ENCODE measurements at regions not wholly inside any gene's neighbourhood (a gene's known extent, or its start where the extent isn't known, plus 50 kb on each side); places are given as distances from the start of the nearest gene placed in this dataset.

GRCh38 chr6:148658681-148659430, 88.0 kb upstream of the UST start:
- Histone ChIP-seq H3K9ac (ENCODE audit: low read depth, low read length) (no peak overlapping the region), H3K4me1 (ENCODE audit: control insufficient read depth, insufficient read depth, low read length) (no peaks in the 10 kb centered on the region), H3K27me3 (ENCODE audit: control insufficient read depth, insufficient read depth, low read length) (no peaks in the 10 kb centered on the region), H3K36me3 (ENCODE audit: control insufficient read depth, insufficient read depth, low read length) (no peaks in the 10 kb centered on the region), H3K9me3 (ENCODE audit: control insufficient read depth, insufficient read depth, low read length) (peaks cover 10% of the 10 kb centered on the region), H3K4me3 (ENCODE audit: low read depth, low read length) (no peak overlapping the region)

DNA sequence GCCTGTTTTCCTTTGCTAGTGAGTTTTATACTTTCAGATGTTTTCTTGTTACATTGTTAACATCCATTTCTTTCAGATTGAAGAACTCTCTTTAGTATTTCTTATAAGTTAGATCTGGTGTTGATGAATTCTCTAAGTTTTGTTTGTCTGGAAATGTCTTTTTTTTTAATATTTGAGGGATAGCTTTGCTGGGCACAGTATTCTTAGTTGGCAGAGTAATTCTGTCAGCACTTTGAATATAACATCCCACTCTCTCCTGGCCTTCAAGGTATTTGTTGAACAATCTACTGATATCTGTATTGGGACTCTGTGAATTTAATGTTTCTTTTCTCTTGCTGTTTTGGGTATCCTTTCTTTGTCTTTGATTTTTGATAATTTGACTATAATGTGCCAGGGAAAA, 79.4 kb upstream of the UST start:
- Histone ChIP-seq H3K4me1 (ENCODE audit: control insufficient read depth, insufficient read depth, low read length) (peaks cover 3% of the 10 kb centered on the region), H3K4me3 (ENCODE audit: low read depth, low read length) (no peak overlapping the region), H3K9ac (ENCODE audit: low read depth, low read length) (no peak overlapping the region), H3K9me3 (ENCODE audit: control insufficient read depth, insufficient read depth, low read length) (peaks cover 4% of the 10 kb centered on the region), H3K27me3 (ENCODE audit: control insufficient read depth, insufficient read depth, low read length) (no peaks in the 10 kb centered on the region), H3K36me3 (ENCODE audit: control insufficient read depth, insufficient read depth, low read length) (no peaks in the 10 kb centered on the region)

DNA sequence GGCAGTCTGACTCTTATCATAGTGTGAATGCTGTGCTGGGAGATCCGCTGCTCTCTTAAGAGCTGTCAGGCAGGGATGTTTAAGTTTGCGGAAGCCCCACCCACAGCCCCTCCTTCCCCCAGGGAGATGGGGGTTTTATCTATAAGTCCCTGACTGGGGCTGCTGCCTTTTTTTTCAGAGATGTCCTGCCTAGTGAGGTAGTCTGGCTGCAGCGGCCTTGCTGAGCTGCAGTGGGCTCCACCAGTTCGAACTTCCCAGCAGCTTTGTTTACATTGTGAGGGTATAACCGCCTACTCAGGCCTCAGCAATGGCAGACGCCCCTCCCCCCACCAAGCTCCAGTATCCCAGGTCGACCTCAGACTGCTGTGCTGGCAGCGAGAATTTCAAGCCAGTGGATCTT, 75.7 kb upstream of the UST start:
- Histone ChIP-seq H3K9ac (ENCODE audit: low read depth, low read length) (no peak overlapping the region), H3K9me3 (ENCODE audit: control insufficient read depth, insufficient read depth, low read length) (peaks cover 4% of the 10 kb centered on the region), H3K4me1 (ENCODE audit: control insufficient read depth, insufficient read depth, low read length) (peaks cover 3% of the 10 kb centered on the region), H3K27me3 (ENCODE audit: control insufficient read depth, insufficient read depth, low read length) (no peaks in the 10 kb centered on the region), H3K36me3 (ENCODE audit: control insufficient read depth, insufficient read depth, low read length) (no peaks in the 10 kb centered on the region), H3K4me3 (ENCODE audit: low read depth, low read length) (peak overlapping the region; percentile 11)

DNA sequence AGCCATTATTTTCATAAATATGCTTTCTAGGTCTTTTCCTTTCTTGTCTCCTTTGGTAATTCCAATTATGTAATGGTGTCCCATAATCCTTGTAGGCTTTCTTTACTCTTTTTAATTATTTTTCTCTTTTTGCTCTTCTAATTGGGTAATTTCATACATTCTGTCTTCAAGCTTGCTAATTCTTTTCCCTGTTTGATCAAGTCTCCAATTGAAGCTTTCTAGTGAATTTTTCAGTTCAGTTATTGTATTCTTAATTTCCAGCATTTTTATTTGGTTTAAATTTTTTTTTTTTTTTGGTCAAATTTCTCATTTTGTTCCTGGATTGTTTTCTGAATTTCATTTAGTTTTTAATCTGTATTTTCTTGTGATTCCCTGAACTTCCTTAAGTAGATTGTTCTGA, 74.9 kb upstream of the UST start:
- Histone ChIP-seq H3K27me3 (ENCODE audit: control insufficient read depth, insufficient read depth, low read length) (no peaks in the 10 kb centered on the region), H3K4me1 (ENCODE audit: control insufficient read depth, insufficient read depth, low read length) (peaks cover 3% of the 10 kb centered on the region), H3K4me3 (ENCODE audit: low read depth, low read length) (no peak overlapping the region), H3K36me3 (ENCODE audit: control insufficient read depth, insufficient read depth, low read length) (no peaks in the 10 kb centered on the region), H3K9me3 (ENCODE audit: control insufficient read depth, insufficient read depth, low read length) (no peaks in the 10 kb centered on the region), H3K9ac (ENCODE audit: low read depth, low read length) (no peak overlapping the region)

DNA sequence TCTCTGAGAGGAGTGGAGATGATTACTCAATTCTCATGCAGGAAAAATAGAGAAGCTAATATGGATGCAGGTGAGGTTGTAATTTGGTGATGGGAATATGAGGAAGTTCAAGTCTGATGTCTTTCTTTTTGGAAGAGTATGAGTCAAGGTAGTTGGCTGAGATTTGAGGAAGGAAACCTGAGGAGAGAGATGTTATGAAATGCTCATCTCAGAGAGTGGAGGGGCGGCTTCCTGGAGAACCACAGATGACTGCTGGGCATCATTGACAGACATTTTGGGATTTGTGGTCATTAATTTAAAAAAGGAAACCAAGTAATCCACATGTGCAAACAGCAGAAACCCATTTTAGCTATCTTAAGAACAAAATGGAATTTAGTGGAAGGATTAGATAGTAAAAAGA, 72.5 kb upstream of the UST start:
- no peaks in the 10 kb centered on the region for H3K36me3 ChIP-seq (ENCODE audit: control insufficient read depth, insufficient read depth, low read length)
- peaks cover 3% of the 10 kb centered on the region for H3K4me1 ChIP-seq (ENCODE audit: control insufficient read depth, insufficient read depth, low read length)
- H3K27me3 ChIP-seq (ENCODE audit: control insufficient read depth, insufficient read depth, low read length), result no peaks in the 10 kb centered on the region
- H3K9ac ChIP-seq (ENCODE audit: low read depth, low read length), result no peak overlapping the region
- H3K9me3 ChIP-seq (ENCODE audit: control insufficient read depth, insufficient read depth, low read length), result no peaks in the 10 kb centered on the region
- H3K4me3 ChIP-seq (ENCODE audit: low read depth, low read length), result no peak overlapping the region

DNA sequence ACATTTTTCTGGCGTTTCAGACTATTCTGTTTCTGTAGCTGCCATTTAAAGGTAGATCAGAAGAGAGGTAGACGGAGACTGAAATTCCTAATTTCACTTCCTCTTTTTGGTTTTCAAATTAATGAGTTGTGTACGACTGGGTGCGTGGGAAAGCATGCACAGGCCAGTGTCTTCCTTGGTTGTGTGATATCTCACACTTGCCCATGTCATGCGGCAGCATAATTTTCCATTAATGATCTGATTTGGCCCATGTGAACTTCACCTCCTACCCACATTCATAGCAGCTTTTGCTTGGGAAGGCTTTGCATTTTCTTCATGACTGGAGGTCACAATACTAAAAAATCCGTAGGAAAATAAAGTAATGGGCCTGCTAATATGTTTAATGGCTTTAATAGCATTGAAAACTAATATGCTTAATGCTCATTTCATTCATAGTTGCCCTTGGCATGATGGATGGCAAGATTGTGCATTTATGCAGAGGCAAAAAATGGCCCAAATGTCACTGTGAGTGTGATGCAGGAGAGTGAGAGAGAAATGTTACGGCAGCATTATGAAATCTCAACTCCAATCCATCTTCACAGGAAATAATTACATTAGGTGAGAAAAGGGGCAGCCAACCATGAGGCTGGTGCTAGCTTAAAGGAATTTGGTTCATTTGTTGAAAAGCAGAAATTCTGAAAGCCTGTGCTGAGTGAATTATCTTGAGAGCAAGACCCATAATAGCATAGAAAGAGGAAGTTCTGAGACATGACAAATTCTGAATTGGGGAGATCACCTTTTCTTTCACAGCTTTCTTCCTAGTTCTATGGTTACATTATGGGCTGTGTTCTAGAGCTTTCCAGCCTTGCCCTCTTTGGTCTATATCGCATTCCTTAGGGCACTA, 69.0 kb upstream of the UST start:
- H3K9me3 ChIP-seq (ENCODE audit: control insufficient read depth, insufficient read depth, low read length), result no peaks in the 10 kb centered on the region
- H3K9ac ChIP-seq (ENCODE audit: low read depth, low read length), result no peak overlapping the region
- H3K4me3 ChIP-seq (ENCODE audit: low read depth, low read length), result no peak overlapping the region
- no peaks in the 10 kb centered on the region for H3K27me3 ChIP-seq (ENCODE audit: control insufficient read depth, insufficient read depth, low read length)
- no peaks in the 10 kb centered on the region for H3K36me3 ChIP-seq (ENCODE audit: control insufficient read depth, insufficient read depth, low read length)
- H3K4me1 ChIP-seq (ENCODE audit: control insufficient read depth, insufficient read depth, low read length), result no peaks in the 10 kb centered on the region

- Histone ChIP-seq H3K9ac (ENCODE audit: low read depth, low read length) (no peak overlapping the region), H3K4me3 (ENCODE audit: low read depth, low read length) (no peak overlapping the region), H3K27me3 (ENCODE audit: control insufficient read depth, insufficient read depth, low read length) (no peaks in the 10 kb centered on the region), H3K9me3 (ENCODE audit: control insufficient read depth, insufficient read depth, low read length) (no peaks in the 10 kb centered on the region), H3K36me3 (ENCODE audit: control insufficient read depth, insufficient read depth, low read length) (no peaks in the 10 kb centered on the region), H3K4me1 (ENCODE audit: control insufficient read depth, insufficient read depth, low read length) (no peaks in the 10 kb centered on the region)
Measured at GRCh38 chr6:148678682-148679081, 68.1 kb upstream of the UST start.

DNA sequence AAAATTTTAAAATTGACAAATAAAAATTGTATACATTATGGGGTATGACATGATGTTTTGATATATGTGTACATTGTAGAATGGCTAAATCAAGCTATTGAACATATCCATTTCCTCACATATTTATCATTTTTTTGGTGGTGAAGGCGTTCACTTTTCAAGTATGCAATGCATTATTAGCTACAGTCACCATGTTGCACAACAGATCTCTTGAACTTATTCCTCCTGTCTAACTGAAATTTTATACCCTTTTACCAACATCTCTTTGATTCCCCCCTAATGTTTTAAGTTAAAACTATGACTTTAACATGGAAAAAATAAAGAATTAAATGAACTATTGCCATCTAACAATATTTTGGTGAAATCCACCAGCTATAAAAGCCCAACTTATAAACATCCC, 65.2 kb upstream of the UST start:
- no peak overlapping the region for H3K4me3 ChIP-seq (ENCODE audit: low read depth, low read length)
- no peak overlapping the region for H3K9ac ChIP-seq (ENCODE audit: low read depth, low read length)
- no peaks in the 10 kb centered on the region for H3K4me1 ChIP-seq (ENCODE audit: control insufficient read depth, insufficient read depth, low read length)
- H3K36me3 ChIP-seq (ENCODE audit: control insufficient read depth, insufficient read depth, low read length), result no peaks in the 10 kb centered on the region
- no peaks in the 10 kb centered on the region for H3K27me3 ChIP-seq (ENCODE audit: control insufficient read depth, insufficient read depth, low read length)
- no peaks in the 10 kb centered on the region for H3K9me3 ChIP-seq (ENCODE audit: control insufficient read depth, insufficient read depth, low read length)

DNA sequence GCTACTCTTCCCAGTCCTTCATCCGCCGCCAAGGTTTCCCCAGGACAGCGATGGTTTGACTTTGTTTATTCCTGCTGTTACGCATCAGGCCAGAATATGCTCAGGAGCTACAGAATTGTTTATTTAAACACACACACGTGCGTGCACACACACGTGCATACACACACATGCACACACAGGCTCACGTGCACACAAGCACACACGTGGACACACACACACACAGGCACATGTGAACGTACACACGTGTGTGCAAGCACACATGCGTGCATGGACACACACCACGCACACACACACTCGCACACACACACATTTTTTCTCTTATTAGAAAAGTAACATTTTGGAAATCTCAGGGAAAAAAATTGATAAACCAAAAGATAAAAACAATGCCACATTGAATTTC, 64.6 kb upstream of the UST start:
- Histone ChIP-seq H3K4me3 (ENCODE audit: low read depth, low read length) (no peak overlapping the region), H3K9me3 (ENCODE audit: control insufficient read depth, insufficient read depth, low read length) (no peaks in the 10 kb centered on the region), H3K27me3 (ENCODE audit: control insufficient read depth, insufficient read depth, low read length) (no peaks in the 10 kb centered on the region), H3K36me3 (ENCODE audit: control insufficient read depth, insufficient read depth, low read length) (no peaks in the 10 kb centered on the region), H3K9ac (ENCODE audit: low read depth, low read length) (no peak overlapping the region), H3K4me1 (ENCODE audit: control insufficient read depth, insufficient read depth, low read length) (no peaks in the 10 kb centered on the region)

DNA sequence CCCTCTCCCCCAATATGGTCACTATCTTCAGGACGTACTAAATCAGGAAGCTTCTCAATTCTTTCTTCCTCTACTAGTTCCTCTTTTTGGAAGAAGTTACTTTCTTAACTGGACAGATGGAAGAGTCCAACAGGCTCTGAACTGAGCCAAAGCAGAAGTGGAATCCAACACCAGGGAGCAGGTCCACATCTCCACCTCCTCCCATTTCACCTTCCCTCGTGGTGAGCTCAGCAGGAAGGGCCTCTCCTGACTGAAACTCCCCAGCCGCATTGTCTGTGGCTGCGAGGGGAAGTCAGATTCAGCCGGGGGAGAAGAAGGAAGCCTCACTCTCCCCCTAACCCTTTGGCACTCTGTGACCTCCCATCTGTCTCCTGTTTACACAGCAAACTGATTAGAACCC, 63.8 kb upstream of the UST start:
- no peaks in the 10 kb centered on the region for H3K4me1 ChIP-seq (ENCODE audit: control insufficient read depth, insufficient read depth, low read length)
- no peak overlapping the region for H3K4me3 ChIP-seq (ENCODE audit: low read depth, low read length)
- H3K9ac ChIP-seq (ENCODE audit: low read depth, low read length), result no peak overlapping the region
- H3K27me3 ChIP-seq (ENCODE audit: control insufficient read depth, insufficient read depth, low read length), result no peaks in the 10 kb centered on the region
- no peaks in the 10 kb centered on the region for H3K36me3 ChIP-seq (ENCODE audit: control insufficient read depth, insufficient read depth, low read length)
- no peaks in the 10 kb centered on the region for H3K9me3 ChIP-seq (ENCODE audit: control insufficient read depth, insufficient read depth, low read length)

DNA sequence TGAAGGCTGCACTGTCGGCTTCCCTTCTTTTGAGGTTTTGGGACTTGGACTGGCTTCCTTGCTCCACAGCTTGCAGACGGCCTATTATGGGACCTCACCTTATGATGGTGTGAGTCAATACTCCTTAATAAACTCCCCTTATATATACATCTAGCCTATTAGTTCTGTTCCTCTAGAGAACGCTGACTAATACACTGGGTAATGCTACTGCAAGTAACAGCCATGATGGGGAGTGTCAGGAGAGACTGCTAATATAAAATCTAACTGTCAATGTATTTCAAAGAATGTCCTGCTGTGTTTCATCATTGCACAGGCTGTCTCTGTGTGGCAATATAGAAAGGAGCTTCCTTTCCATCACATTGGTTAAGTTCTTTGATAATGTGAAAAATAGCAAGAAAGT, 57.7 kb upstream of the UST start:
- Histone ChIP-seq H3K4me1 (ENCODE audit: control insufficient read depth, insufficient read depth, low read length) (no peaks in the 10 kb centered on the region), H3K9me3 (ENCODE audit: control insufficient read depth, insufficient read depth, low read length) (no peaks in the 10 kb centered on the region), H3K4me3 (ENCODE audit: low read depth, low read length) (no peak overlapping the region), H3K36me3 (ENCODE audit: control insufficient read depth, insufficient read depth, low read length) (no peaks in the 10 kb centered on the region), H3K27me3 (ENCODE audit: control insufficient read depth, insufficient read depth, low read length) (no peaks in the 10 kb centered on the region), H3K9ac (ENCODE audit: low read depth, low read length) (no peak overlapping the region)

DNA sequence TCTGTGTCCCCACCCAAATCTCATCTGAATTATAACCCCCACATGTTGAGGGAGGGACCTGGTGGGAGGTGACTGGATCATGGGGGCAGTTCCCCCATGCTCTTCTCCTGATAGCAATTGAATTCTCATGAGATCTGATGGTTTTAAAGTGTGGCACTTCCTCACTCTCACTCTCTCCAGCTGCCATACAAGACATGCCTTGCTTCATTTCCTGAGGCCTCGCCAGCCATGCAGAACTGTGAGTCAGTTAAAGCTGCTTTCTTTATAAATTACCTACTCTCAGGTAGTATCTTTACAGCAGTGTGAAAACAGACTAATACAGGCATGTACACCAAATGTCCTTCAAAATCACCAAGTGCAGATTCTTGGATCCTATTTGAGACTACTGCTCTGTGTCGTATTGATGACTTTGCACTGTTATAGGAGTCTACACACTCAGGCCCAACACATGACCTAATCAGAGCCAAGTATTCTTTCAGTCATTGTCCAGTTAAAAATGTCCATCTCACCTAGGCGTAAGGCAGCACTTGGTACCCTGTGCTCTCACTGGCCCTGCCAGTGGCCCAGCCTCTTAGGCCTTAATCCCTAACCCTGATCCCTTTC, 52.8 kb upstream of the UST start:
- no peaks in the 10 kb centered on the region for H3K27me3 ChIP-seq (ENCODE audit: control insufficient read depth, insufficient read depth, low read length)
- no peak overlapping the region for H3K4me3 ChIP-seq (ENCODE audit: low read depth, low read length)
- H3K36me3 ChIP-seq (ENCODE audit: control insufficient read depth, insufficient read depth, low read length), result peaks cover 5% of the 10 kb centered on the region
- no peaks in the 10 kb centered on the region for H3K9me3 ChIP-seq (ENCODE audit: control insufficient read depth, insufficient read depth, low read length)
- H3K4me1 ChIP-seq (ENCODE audit: control insufficient read depth, insufficient read depth, low read length), result no peaks in the 10 kb centered on the region
- H3K9ac ChIP-seq (ENCODE audit: low read depth, low read length), result no peak overlapping the region
